MM.1S (cell line): ENCODE measurements at regions not wholly inside any gene's neighbourhood (a gene's known extent, or its start where the extent isn't known, plus 50 kb on each side); places are given as distances from the start of the nearest gene placed in this dataset.

ENCODE experiments used
- EZH2phosphoT487 ChIP-seq: fragments of 300-600 bp; sonication (generic); IDR thresholded peaks from 2 replicates; pipeline ENCODE4 v1.6.1; 2018; ENCODE audit warnings: antibody characterized with exemption, low read length
- TF ChIP-seq, protein P1 (sequence below): fragments of 300-600 bp; sonication (generic); IDR thresholded peaks from 2 replicates; pipeline ENCODE4 v1.5.1; 2016; ENCODE audit warnings: antibody characterized with exemption, low read length, mixed read lengths

- TF ChIP-seq EZH2phosphoT487: no peak
- TF ChIP-seq, protein P1, sequence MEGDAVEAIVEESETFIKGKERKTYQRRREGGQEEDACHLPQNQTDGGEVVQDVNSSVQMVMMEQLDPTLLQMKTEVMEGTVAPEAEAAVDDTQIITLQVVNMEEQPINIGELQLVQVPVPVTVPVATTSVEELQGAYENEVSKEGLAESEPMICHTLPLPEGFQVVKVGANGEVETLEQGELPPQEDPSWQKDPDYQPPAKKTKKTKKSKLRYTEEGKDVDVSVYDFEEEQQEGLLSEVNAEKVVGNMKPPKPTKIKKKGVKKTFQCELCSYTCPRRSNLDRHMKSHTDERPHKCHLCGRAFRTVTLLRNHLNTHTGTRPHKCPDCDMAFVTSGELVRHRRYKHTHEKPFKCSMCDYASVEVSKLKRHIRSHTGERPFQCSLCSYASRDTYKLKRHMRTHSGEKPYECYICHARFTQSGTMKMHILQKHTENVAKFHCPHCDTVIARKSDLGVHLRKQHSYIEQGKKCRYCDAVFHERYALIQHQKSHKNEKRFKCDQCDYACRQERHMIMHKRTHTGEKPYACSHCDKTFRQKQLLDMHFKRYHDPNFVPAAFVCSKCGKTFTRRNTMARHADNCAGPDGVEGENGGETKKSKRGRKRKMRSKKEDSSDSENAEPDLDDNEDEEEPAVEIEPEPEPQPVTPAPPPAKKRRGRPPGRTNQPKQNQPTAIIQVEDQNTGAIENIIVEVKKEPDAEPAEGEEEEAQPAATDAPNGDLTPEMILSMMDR: peak; percentile 23
Observed at GRCh38 chr12:107317751-107318555, 224.6 kb upstream of the CRY1 start.
